Panc1 (cell line): ENCODE measurements at regions not wholly inside any gene's neighbourhood (a gene's known extent, or its start where the extent isn't known, plus 50 kb on each side); places are given as distances from the start of the nearest gene placed in this dataset.

ENCODE experiments used
- ATAC-seq: fragments of 200-7000 bp; cut with Tn5 transposase; 2 replicates; pipeline ENCODE4 v1.9.1; 2020; ENCODE audit warnings: mild to moderate bottlenecking, moderate library complexity
- BruUV-seq: library from RNA; stranded (reverse); fragments of 400-500 nt; replicated peaks from 2 replicates; lab custom pipeline; 2021; lab: Mats Ljungman, UMichigan
- CTCF ChIA-PET: fragments of 300-600 bp; sonication (Branson Sonifier 250); formaldehyde crosslinking; loops from one replicate; lab custom pipeline; 2022; ENCODE audit warnings: antibody characterized with exemption; lab: Charles Lee
- POLR2A ChIA-PET: fragments of 300-600 bp; sonication (Branson Sonifier 250); formaldehyde crosslinking; loops from one replicate; lab custom pipeline; 2022; ENCODE audit warnings: antibody characterized with exemption; lab: Charles Lee
- DNase-seq: peaks from one replicate; pipeline ENCODE4 v3.0.0-alpha.2; 2010; ENCODE audit warnings: low read depth, low spot score
- H3K27ac ChIP-seq: 2 replicates; pipeline ENCODE4 v1.5.1; 2011; ENCODE audit warnings: mild to moderate bottlenecking, low read length, inconsistent platforms
- H3K27me3 ChIP-seq: fragments of 200-500 bp; sonication (Bioruptor generic); 2 replicates; pipeline ENCODE4 v1.6.0; 2014; ENCODE audit warnings: low read length, inconsistent platforms; ENCODE audit not compliant: control insufficient read depth, insufficient read depth
- H3K36me3 ChIP-seq: fragments of 200-500 bp; sonication (Bioruptor generic); 2 replicates; pipeline ENCODE4 v1.5.1; 2014; ENCODE audit warnings: inconsistent platforms, mild to moderate bottlenecking, low read length, moderate library complexity; ENCODE audit not compliant: control insufficient read depth, insufficient read depth
- H3K4me1 ChIP-seq: 2 replicates; pipeline ENCODE4 v1.5.1; 2011; ENCODE audit warnings: inconsistent platforms, mild to moderate bottlenecking, low read length, moderate library complexity; ENCODE audit not compliant: control insufficient read depth, insufficient read depth
- H3K4me3 ChIP-seq, 2 experiments: 2 replicates each; pipeline ENCODE4 v1.5.1; 2011 to 2012; ENCODE audit warnings: low read depth in 2 of 2, low read length in 2 of 2, mild to moderate bottlenecking in 2 of 2, inconsistent platforms in 1 of 2, moderate library complexity in 1 of 2
- H3K9me3 ChIP-seq: fragments of 200-500 bp; sonication (Bioruptor generic); 2 replicates; pipeline ENCODE4 v1.5.1; 2014; ENCODE audit warnings: low read depth, mild to moderate bottlenecking, inconsistent platforms, low read length, moderate library complexity; ENCODE audit not compliant: control insufficient read depth, insufficient read depth
- CTCF ChIP-seq: fragments of 450-650 bp; IDR thresholded peaks from 2 replicates; pipeline ENCODE4 v1.5.1; 2017; ENCODE audit warnings: mild to moderate bottlenecking
- POLR2AphosphoS5 ChIP-seq: IDR thresholded peaks from 2 replicates; pipeline ENCODE4 v1.6.1; 2012; ENCODE audit warnings: mild to moderate bottlenecking, low read depth, low read length, moderate library complexity
- REST ChIP-seq, 2 experiments: IDR thresholded peaks; 2 replicates each; pipeline ENCODE4 v1.6.1; 2011 to 2012; ENCODE audit warnings: low read depth in 2 of 2, control low read depth in 1 of 2, low read length in 1 of 2, mild to moderate bottlenecking in 1 of 2, moderate library complexity in 1 of 2; ENCODE audit not compliant: insufficient read depth in 1 of 2
- SIN3A ChIP-seq: IDR thresholded peaks from 2 replicates; pipeline ENCODE4 v1.6.1; 2012; ENCODE audit warnings: low read depth, mild to moderate bottlenecking, low read length, moderate library complexity, borderline replicate concordance; ENCODE audit not compliant: insufficient read depth
- TCF7L2 ChIP-seq: IDR thresholded peaks from 2 replicates; pipeline ENCODE4 v1.6.1; 2011; ENCODE audit warnings: mild to moderate bottlenecking, low read depth, low read length, inconsistent platforms
- in situ Hi-C: cut with HindIII; loops from 2 replicates; pipeline ENCODE4 v1.10.0; 2016; ENCODE audit warnings: low sequenced_read_pairs, low pct_unique_long_range_greater_than_20kb
- intact Hi-C: fragments of 100-400 bp; cut with micrococcal nuclease; formaldehyde crosslinking; loops from one replicate; pipeline ENCODE4 v1.10.0; 2022; ENCODE audit not compliant: unreplicated experiment

- intact Hi-C loops (no loop called here), in situ Hi-C loops (no loop called here)
- Histone ChIP-seq H3K36me3 (no peaks in the 10 kb centered on the region), H3K4me1 (peaks cover 18% of the 10 kb centered on the region), H3K27me3 (no peaks in the 10 kb centered on the region), H3K9me3 (no peaks in the 10 kb centered on the region), H3K27ac (peak overlapping the region; percentile 57; the same call in 1 of the 2 replicates), H3K4me3 (no peak overlapping the region)
- DNase-seq = no peak
- POLR2A ChIA-PET = interaction anchor here (0.8 kb wide), 1 partner anchor 12 kb away, joined by 3 read pairs; no protein-coding TSS in a partner anchor
- ATAC-seq = no peak
- TF ChIP-seq POLR2AphosphoS5 (no peak), SIN3A (no peak), TCF7L2 (no peak), REST (IDR thresholded peaks at IDR 0.05; ENCODE audit: insufficient read depth in 1 of 2, low read depth in 2 of 2, low read length in 1 of 2) (no peak), CTCF (no peak)
- no TSS peak for BruUV-seq
- CTCF ChIA-PET = no interaction called here
Measured at GRCh38 chr3:194084284-194084683, 51.7 kb upstream of the HES1 start.
